ENCODE measurements at regions not wholly inside any gene's neighbourhood (a gene's known extent, or its start where the extent isn't known, plus 50 kb on each side); places are given as distances from the start of the nearest gene placed in this dataset.

DNA sequence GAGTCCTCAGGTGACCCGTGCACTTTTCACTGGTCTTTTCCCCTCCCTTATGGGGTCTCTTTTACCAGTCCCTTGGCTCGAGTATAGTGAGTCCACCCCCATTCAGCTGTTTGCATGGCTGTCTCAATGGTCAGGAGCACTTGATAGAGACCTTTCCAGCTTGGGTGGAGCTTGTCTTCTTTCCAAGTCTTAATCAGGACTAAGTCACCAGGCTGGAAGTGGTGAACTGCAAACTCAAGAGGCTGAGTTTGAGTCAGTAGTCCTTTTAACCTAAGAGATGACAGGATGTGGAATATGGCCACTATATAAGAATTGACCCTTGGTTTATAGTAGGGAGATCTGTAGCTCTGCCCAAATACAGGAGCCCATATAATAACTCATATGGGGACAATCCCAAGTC lies 279.7 kb downstream of the PYDC2 start:
- TF ChIP-seq POLR2A (IDR thresholded peaks at IDR 0.05; ENCODE audit: low read depth, low read length) (no peak), POLR2AphosphoS5 (IDR thresholded peaks at IDR 0.05; ENCODE audit: low read depth, low read length) (no peak), TAF1 (IDR thresholded peaks at IDR 0.05; ENCODE audit: borderline replicate concordance, low read depth, low read length) (no peak)

Data from GM12892 (cell line).